ENCODE measurements at regions not wholly inside any gene's neighbourhood (a gene's known extent, or its start where the extent isn't known, plus 50 kb on each side); places are given as distances from the start of the nearest gene placed in this dataset.

DNA sequence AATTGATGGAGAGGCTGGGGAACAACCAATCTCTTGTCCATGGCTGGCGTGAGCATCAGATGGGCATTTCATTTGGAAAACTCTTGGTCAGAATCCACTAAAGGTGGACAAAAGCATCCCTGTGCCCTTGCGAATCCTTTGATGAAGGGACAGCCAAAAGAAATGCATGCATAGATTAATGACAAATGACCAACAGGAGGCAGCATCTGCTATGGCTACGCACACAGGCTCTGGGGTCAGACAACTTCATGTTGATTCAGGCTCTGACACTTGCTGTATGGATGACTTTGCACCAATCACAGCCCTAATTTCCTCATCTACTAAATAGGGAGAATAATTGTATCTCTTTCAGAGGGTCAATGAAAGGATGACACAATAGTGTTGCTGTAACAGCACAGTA lies 117.5 kb downstream of the ASCL4 start:
- DNase-seq (ENCODE audit: low read depth): no peak

DNA sequence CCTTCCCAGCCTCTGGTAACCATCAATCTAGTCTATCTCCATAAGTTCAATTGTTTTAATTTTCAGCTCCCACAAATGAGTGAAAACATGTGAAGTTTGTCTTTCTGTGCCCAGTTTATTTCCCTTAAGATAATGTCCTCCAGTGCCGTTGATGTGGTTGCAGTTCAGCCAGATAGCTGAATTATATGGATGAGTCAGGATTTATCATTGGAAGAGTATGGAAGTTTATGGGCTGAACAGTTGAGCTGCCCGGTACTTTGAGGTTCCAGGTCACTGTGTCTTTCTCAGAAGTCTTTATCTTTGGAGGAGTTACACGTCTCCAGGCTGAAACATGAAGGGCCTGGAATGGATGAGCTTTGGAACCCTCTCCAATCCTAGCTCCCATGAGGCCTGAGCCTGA lies 120.1 kb downstream of the ASCL4 start:
- DNase-seq (ENCODE audit: low read depth): no peak

GRCh38 chr12:107895966-107896365 lies 121.5 kb downstream of the ASCL4 start:
- no peak for DNase-seq (ENCODE audit: low read depth)

- no peak for DNase-seq (ENCODE audit: low read depth)
Observed at GRCh38 chr12:107900588-107900987, 126.1 kb downstream of the ASCL4 start.

DNA sequence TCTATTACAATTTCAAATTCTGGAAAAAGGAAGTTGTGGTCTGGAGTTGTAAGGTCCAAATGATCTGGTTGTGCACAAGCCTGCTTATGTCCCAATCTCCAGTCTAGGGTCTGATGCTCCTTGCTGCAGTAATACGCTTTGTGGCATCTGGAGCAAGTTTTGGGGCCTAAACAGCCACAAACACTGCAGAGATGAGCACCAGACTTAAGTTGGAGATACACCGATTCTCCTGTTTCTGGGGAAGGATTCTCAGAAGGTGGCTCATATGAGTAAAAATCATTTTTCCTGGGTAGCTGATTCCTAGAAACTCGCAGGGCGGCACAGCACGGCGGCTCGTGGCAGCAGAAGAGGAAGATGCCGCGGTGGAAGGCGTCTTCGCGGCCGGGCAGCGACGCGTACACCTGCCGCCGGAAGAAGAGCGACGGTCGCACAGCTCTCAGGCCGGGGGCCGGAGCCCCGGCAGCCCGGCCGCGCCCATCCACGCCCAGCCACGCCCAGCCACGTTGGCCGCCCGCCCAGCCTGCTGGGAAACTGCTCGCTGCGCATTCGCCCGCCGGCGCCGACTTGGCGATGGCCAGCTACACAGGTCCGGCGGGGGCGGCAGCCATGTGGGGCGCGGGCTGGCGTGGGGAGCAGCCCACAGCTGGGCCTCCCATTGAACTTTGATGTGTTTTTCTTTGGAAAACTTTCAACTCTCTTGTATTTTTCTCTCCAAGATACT lies 129.0 kb downstream of the ASCL4 start:
- no peak for DNase-seq (ENCODE audit: low read depth)

DNA sequence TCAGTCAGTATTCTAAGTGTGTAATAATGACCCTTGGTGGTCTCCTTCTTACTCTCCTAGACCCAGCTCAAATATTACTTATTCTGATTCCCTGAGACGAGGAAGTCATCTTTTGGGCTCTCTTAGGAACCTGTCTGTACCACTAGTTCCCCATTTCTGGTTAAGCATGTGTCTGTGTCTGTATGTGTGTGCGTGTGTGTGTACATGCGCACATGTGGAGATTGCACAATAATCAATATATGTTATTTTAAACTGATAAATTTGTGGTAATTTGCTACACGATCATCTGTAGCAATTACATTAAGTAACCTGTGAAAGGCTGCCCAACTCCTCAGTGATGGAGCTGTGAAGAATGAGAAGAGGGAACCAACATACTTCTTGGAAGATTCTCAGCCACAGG lies 132.2 kb downstream of the ASCL4 start:
- no peak for DNase-seq (ENCODE audit: low read depth)

- peak; percentile 9 for DNase-seq (ENCODE audit: low read depth)
Observed at GRCh38 chr12:107912421-107913004, 138.0 kb downstream of the ASCL4 start.

GRCh38 chr12:107914460-107914977 lies 140.0 kb downstream of the ASCL4 start:
- DNase-seq (ENCODE audit: low read depth): no peak

DNA sequence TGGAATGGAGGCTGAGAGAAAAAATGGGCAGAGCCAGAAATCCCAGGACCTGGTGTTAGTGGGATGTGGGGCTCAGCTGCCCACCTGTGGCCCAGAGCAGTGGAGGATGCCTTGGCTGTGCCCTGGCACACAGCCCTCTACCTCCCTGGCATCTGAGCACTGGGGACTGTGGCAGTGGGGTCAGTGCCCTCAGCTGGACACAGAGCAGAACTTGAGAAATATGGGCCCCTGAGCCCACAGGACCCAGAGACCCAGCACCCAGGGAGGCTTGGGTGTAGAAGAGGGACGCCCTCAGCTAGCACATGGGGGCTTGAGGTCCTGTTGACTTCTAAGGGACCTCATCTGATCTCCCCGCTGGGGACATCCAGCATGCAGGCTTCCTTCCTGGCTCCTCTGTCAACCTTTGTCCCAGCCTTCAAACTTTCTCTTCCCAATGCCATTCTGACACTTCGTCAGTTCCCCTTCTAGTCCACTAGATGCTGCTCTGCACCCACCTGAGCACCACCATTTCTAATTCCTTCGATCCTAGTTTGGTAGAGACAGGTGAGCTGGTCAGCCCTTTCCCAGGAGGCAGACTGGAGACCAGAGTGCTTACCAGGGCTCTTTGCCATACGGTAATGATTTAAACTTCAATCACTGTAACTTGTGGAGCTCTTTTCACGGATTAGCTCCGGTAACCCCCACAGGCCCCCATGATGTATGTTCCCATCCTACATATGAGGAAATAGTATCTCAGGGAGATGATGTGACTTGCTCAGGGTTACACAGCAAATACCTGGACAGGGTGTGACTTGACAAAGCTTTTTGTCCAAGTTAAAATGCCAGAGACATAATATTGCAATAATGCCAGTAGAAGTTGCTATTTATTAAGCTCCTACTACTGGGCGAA lies 143.7 kb downstream of the ASCL4 start:
- DNase-seq (ENCODE audit: low read depth): peak; percentile 11

DNA sequence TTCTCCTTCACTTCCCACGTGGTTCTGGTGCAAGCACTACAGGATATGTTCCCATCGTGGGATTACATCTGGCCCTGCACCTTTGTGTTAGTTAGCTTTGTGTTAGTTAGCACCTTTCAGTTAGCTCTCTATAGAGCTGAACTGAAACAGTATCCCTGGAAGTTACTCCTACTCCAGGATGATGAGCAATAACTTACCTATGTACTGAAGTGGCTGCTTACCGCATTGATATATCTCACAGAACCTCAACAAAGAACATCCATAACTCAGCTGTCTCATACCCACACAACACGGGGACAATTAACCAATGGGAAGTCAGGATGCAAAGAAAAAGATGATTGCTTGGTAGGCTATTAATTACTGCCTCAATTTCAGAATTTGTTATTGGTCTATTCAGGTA lies 146.6 kb downstream of the ASCL4 start:
- no peak for DNase-seq (ENCODE audit: low read depth)

DNA sequence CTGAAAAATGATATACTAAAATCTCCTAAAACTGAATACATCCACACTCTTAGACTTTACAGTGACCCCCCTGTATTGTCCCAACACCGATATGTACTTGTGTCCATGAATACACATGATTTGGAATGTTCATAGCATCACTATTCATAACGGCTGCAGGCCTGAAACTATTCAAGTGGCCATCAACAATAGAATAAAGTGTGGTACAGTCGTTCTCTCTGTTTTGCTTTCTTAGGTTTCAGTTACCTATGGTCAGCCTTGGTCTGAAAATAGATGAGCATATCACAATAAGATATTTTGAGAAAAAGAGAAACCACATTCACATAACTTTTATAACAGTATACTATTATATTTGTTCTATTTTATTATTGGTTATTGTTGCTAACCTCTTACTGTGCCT lies 150.6 kb downstream of the ASCL4 start:
- no peak for DNase-seq (ENCODE audit: low read depth)

DNA sequence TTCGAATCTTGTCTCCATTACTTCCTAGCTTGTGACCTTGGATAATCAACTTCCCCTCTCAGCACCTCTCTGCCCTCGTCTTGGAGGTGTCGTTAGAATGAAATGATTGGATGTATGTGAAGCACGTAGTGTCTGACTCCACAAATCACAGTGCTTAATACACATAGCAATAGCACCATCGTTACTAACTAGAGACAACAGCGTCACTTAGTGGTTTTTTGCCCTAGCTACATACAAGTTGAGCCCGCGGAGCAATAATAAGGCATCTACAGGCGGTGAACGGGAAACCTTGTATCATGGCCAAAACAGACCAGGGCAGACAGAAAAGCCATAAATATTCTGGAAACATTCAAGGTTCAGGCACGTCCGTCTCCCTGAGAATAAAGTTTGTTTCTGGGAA lies 154.9 kb downstream of the ASCL4 start:
- DNase-seq (ENCODE audit: low read depth): peak; percentile 7

- no peak for DNase-seq (ENCODE audit: low read depth)
Observed at GRCh38 chr12:107931761-107932160, 157.3 kb downstream of the ASCL4 start.

DNA sequence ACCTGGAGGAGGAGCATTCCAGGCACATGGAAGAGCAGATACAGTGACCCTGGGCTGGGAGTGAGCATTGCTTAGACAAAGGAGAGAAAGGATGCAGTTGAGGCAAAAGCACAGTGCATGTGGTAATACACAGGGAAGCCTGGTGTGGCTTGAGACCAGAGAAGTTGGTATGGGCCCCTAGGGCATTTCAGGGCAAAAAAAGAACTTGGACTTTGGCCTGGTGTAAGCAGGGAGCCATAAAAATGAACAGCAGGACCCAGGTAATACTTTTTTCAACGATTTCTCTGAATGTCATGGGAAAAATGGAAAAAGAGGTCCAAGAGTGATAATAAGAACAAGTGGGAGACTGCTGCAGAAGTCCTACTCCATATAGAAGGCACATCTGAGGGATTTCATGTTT lies 163.9 kb downstream of the ASCL4 start:
- no peak for DNase-seq (ENCODE audit: low read depth)

DNA sequence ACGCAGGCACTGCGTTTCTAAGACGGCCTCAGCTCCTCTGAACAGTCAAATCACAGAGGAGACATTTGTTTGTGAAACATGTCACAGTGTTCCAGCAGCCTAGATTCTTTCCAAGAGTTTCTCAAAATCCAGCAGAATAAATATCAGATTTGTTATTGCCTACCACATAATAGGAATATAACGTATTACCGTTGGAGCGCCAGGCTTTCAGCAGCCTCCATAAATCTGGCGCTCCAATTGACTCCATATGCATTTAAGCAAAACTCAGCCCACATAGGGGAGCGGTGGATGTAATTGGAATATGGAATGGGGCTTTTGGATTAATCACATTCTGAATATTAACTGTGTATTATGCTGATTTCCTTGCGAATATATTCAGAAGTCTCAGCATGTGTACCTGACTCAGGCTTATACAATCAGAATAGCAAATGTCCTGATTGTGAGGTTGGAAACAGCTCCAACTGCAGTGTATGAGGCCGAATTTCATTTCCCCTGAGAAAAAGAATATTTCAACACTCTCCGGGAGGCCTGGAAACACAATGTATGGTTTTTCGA lies 174.0 kb downstream of the ASCL4 start:
- no peak for DNase-seq (ENCODE audit: low read depth)

DNA sequence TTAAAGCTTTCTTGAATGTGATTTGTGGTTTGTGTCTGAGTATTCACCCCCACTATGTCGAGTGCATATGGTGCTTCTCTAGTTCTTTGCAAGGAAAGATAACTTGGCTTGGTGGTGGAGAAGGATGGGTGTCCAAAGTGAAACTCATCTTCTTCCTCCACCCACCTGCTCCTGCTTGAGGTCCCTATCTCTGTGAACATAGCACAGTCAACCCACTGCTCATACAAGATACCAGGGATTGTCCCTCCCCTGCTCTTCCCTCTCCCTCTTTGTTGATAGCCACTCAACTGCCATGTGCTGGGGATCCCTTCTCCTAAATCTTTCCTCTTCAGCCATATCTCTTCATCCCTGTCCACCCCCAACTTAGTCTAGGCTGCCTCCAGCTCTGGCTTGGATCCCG lies 176.5 kb downstream of the ASCL4 start:
- no peak for DNase-seq (ENCODE audit: low read depth)

- DNase-seq (ENCODE audit: low read depth): no peak
Observed at GRCh38 chr12:107955966-107956643, 173.0 kb upstream of the WSCD2 start.

DNA sequence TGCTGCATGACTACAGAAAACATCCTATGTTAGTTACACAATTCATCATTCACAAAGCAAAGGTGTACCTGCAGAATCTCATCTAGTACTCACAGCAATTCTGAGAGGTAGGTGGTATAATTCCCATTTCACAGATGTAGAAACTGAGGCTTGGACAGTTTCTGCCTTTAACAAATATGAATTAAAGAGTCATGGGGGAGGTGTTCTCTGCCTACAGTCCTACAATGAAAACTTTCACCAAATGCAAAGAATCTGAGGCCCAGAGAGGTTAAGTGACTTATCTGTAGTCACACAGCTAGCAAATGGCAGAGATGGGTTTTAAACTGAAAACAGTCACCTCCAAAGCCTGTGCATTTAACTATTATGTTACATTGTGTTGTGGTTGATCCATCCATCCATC lies 171.6 kb upstream of the WSCD2 start:
- DNase-seq (ENCODE audit: low read depth): no peak

GRCh38 chr12:107963635-107964034 lies 165.5 kb upstream of the WSCD2 start:
- DNase-seq (ENCODE audit: low read depth): no peak

DNA sequence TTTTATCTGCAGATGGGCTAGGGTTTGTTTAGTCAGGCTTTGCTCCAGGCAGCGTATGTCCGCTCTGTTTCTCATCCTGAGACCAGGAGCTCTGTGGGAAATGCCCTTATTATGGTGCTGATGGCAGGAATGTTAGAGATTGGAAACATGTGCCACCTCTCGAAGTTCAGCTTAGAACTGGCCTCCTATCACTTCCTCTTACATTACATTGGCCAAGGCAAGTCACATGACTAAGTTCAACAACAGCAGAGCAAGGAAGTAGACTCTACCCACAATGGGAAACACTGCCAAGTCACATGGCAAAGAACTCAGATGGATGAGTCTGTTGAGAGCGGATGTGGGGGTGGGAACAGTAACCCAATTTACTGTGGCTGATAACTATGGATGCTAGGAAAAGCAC lies 161.9 kb upstream of the WSCD2 start:
- DNase-seq (ENCODE audit: low read depth): no peak

- no peak for DNase-seq (ENCODE audit: low read depth)
Observed at GRCh38 chr12:107973950-107974349, 155.1 kb upstream of the WSCD2 start.

DNA sequence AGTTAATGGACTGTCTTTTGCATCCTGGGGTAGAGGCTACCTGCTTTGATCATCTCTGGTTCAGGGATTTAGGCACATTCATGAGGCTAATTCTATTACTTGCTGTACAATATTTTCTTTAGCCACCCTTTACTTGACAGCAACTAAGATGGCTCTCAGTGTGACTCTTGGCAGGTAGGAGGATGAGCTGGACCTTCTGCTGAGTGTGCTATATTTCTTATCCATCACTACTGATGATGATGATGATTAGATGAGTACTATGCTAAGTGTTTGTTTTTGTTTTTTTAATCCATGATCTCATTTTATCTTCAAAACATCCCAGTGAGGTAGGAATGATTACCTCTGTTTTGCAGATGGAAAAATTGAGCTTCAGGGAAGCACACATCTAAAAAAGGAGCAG lies 152.8 kb upstream of the WSCD2 start:
- DNase-seq (ENCODE audit: low read depth): no peak

Data from renal cortical epithelial cell (primary cell).